SK-N-MC (cell line): ENCODE measurements at regions not wholly inside any gene's neighbourhood (a gene's known extent, or its start where the extent isn't known, plus 50 kb on each side); places are given as distances from the start of the nearest gene placed in this dataset.

Experiments
- EZH2 ChIP-seq: fragments of 200-600 bp; sonication (generic); IDR thresholded peaks from one replicate; pipeline ENCODE4 v1.6.1; 2017; ENCODE audit warnings: antibody characterized with exemption
- FOXP2 ChIP-seq: optimal IDR thresholded peaks from 2 replicates; pipeline ENCODE3; 2011; ENCODE audit warnings: mild to moderate bottlenecking, moderate library complexity; ENCODE audit not compliant: insufficient read depth; ENCODE audit errors: extremely low read length, control extremely low read depth
- POLR2AphosphoS5 ChIP-seq: IDR thresholded peaks from 2 replicates; pipeline ENCODE4 v1.6.1; 2012; ENCODE audit warnings: mild to moderate bottlenecking, low read depth, low read length, borderline replicate concordance

GRCh38 chr2:35562488-35562887 is 793.1 kb upstream of the CRIM1 start:
- TF ChIP-seq EZH2 (no peak), POLR2AphosphoS5 (no peak), FOXP2 (no peak)
